ENCODE measurements at regions not wholly inside any gene's neighbourhood (a gene's known extent, or its start where the extent isn't known, plus 50 kb on each side); places are given as distances from the start of the nearest gene placed in this dataset.

DNA sequence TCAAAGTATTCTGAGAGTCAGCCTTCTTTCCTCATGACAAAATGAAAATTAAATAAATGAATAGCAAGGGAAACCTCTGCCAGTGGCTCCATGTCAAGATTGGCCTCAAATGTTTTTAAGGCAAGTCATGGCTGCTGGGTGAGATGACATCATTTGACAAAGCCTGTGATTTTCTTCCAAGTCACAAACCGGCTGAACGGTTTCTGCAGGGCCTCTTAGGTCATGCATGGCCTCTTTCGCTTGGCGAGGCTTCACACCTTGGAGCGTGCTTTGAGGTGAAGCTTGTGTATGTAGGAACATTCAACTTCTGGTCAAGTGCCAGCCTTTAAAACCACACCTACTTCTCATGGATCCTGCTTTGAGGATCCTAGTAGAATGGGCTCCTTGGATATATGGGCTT, 161.0 kb upstream of the ZNF618 start:
- peak; percentile 74 for TF ChIP-seq NFIC (IDR thresholded peaks at IDR 0.05)
- TF ChIP-seq TAF1 (IDR thresholded peaks at IDR 0.05; ENCODE audit: low read depth) = no peak
- TF ChIP-seq MAX (IDR thresholded peaks at IDR 0.05) = peak; percentile 99
- no peak for TF ChIP-seq FOXM1 (IDR thresholded peaks at IDR 0.05; ENCODE audit: borderline replicate concordance, low read depth)

All from Ishikawa (cell line).